Calu3 (cell line): ENCODE measurements at regions not wholly inside any gene's neighbourhood (a gene's known extent, or its start where the extent isn't known, plus 50 kb on each side); places are given as distances from the start of the nearest gene placed in this dataset.
"Not testable (repeated sequence)": the region's sequence is repeated elsewhere in the genome, so short reads cannot be mapped to it uniquely, and the experiment has no call there.

Experiments used
- BruUV-seq: library from RNA; stranded (reverse); fragments of 400-500 nt; replicated peaks from 2 replicates; lab custom pipeline; 2021; lab: Mats Ljungman, UMichigan
- CTCF ChIA-PET: fragments of 300-600 bp; sonication (Branson Sonifier 250); formaldehyde crosslinking; loops from one replicate; lab custom pipeline; 2022; ENCODE audit warnings: antibody characterized with exemption; lab: Charles Lee
- DNase-seq: peaks from one replicate; pipeline ENCODE4 v3.0.0; 2022
- H3K27ac Mint-ChIP-seq: one replicate; pipeline ENCODE4 v1.8.0; 2022; ENCODE audit warnings: mixed read lengths; ENCODE audit not compliant: unreplicated experiment
- H3K27me3 Mint-ChIP-seq: one replicate; pipeline ENCODE4 v1.8.0; 2022; ENCODE audit warnings: mixed read lengths; ENCODE audit not compliant: unreplicated experiment
- H3K36me3 Mint-ChIP-seq: one replicate; pipeline ENCODE4 v1.8.0; 2022; ENCODE audit warnings: mild to moderate bottlenecking, moderate library complexity, mixed read lengths; ENCODE audit not compliant: insufficient read depth, unreplicated experiment
- H3K4me1 Mint-ChIP-seq: one replicate; pipeline ENCODE4 v1.8.0; 2022; ENCODE audit warnings: mild to moderate bottlenecking, low read depth, mixed read lengths; ENCODE audit not compliant: unreplicated experiment
- H3K4me3 Mint-ChIP-seq: one replicate; pipeline ENCODE4 v1.8.0; 2022; ENCODE audit warnings: mild to moderate bottlenecking, low read depth, moderate library complexity, mixed read lengths; ENCODE audit not compliant: unreplicated experiment
- H3K9me3 Mint-ChIP-seq: one replicate; pipeline ENCODE4 v1.8.0; 2022; ENCODE audit warnings: low read depth, mixed read lengths; ENCODE audit not compliant: unreplicated experiment
- intact Hi-C: fragments of 100-400 bp; cut with micrococcal nuclease; formaldehyde crosslinking; loops from one replicate; pipeline ENCODE4 v1.10.0; 2022; ENCODE audit not compliant: unreplicated experiment
- TF ChIP-seq, protein P1 (sequence below): fragments of 200-600 bp; IDR thresholded peaks from one replicate; pipeline ENCODE4 v1.8.0; 2022; ENCODE audit warnings: antibody characterized with exemption; ENCODE audit not compliant: unreplicated experiment

DNA sequence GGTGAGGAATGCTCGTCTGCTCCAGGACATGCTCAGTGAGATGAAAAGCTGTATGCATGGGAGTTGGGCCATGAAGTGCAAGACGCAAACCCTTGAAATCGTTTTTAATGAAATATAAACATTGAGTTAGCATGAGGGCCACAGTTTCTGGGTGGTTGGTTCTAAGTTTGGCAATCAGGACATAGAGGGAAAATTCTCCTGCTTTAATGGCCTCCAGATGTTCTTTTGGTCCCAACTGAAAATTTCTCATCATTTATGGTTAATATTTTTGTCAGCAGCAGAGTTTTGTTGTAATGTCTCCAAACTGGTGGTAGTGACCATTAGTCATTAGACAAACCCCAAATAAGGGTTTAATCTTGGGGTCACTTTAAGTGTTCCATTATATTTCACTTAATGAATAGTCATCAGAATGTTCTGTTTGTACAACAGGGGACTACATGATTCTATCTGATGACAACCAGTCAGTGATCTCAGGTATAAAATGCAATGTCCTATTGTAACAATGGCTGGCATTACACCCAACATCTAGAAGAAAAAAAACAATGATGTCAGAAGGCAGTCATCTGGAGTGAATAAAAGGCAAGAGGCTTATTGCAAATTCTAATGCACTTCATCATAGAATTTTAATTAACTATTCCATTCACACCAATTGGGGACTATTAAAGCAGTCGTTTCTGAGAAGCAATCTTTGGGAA, 197.4 kb downstream of the JCAD start:
- no TSS peak for BruUV-seq
- H3K4me1 Mint-ChIP-seq, result peaks cover 61% of the 10 kb centered on the region
- peaks cover 23% of the 10 kb centered on the region for H3K36me3 Mint-ChIP-seq
- H3K27ac Mint-ChIP-seq, result peak overlapping the region; percentile 86
- CTCF ChIA-PET, result interaction anchor here (0.6 to 1.2 kb wide), 4 partner anchors 87 to 105 kb away, joined by 3 to 4 read pairs (median 3); no protein-coding TSS in a partner anchor
- intact Hi-C loops, result loop anchor here (2.0 kb wide), 2 partner anchors 141 to 201 kb away; no protein-coding TSS in a partner anchor
- no peaks in the 10 kb centered on the region for H3K9me3 Mint-ChIP-seq
- no peaks in the 10 kb centered on the region for H3K27me3 Mint-ChIP-seq
- no peak for DNase-seq
- peak overlapping the region; percentile 14 for H3K4me3 Mint-ChIP-seq
- TF ChIP-seq, protein P1, sequence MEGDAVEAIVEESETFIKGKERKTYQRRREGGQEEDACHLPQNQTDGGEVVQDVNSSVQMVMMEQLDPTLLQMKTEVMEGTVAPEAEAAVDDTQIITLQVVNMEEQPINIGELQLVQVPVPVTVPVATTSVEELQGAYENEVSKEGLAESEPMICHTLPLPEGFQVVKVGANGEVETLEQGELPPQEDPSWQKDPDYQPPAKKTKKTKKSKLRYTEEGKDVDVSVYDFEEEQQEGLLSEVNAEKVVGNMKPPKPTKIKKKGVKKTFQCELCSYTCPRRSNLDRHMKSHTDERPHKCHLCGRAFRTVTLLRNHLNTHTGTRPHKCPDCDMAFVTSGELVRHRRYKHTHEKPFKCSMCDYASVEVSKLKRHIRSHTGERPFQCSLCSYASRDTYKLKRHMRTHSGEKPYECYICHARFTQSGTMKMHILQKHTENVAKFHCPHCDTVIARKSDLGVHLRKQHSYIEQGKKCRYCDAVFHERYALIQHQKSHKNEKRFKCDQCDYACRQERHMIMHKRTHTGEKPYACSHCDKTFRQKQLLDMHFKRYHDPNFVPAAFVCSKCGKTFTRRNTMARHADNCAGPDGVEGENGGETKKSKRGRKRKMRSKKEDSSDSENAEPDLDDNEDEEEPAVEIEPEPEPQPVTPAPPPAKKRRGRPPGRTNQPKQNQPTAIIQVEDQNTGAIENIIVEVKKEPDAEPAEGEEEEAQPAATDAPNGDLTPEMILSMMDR, result no peak

DNA sequence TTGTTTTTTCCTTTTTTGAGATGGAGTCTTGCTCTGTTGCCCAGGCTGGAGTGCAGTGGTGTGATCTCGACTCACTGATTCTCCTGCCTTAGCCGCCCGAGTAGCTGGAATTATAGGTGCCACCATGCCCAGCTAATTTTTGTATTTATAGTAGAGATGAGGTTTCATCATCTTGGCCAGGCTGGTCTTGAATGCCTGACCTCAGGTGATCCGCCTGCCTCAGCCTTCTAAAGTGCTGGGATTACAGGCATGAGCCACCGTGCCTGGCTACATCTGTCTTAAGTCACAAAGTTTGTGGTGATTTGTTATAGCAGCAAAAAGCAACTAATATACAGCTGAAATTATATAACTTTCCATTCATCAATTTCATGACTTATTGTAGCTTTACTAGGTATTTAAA, 198.2 kb downstream of the JCAD start:
- H3K9me3 Mint-ChIP-seq, H3K4me3 Mint-ChIP-seq, H3K27me3 Mint-ChIP-seq, BruUV-seq, intact Hi-C loops, DNase-seq: not testable (repeated sequence)
- CTCF ChIA-PET, result interaction anchor here (0.6 to 1.4 kb wide), 3 partner anchors 104 to 228 kb away, joined by 3 to 4 read pairs (median 3); no protein-coding TSS in a partner anchor
- Mint-ChIP-seq H3K36me3 (peaks cover 20% of the 10 kb centered on the region), H3K27ac (peak overlapping the region; percentile 86), H3K4me1 (peaks cover 56% of the 10 kb centered on the region)

DNA sequence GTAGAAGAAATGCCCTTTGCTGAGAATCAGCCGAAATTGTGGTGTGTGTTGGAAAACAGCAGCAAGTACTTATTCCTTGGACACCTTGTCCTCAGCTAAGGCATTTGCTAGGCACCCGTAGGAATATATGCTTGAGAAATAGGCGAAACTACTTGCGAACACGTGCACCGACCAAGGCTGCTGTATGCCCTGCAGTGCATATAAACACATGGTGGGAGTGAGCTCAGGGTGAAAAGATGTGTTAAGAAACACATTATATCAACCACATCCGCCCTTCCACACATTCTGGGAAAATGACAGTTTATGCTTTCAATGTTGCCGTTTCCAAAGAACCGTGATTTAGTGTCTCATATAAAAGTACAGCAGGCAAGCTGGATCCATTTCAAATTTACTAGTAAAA, 199.2 kb downstream of the JCAD start:
- DNase-seq, result no peak
- TF ChIP-seq, protein P1, result no peak
- intact Hi-C loops, result no loop called here
- CTCF ChIA-PET, result interaction anchor here (0.6 to 1.4 kb wide), 3 partner anchors 138 to 499 kb away, joined by 3 to 6 read pairs (median 4); no protein-coding TSS in a partner anchor
- Mint-ChIP-seq H3K4me1 (peaks cover 52% of the 10 kb centered on the region), H3K4me3 (no peak overlapping the region), H3K36me3 (peaks cover 14% of the 10 kb centered on the region), H3K9me3 (no peaks in the 10 kb centered on the region), H3K27me3 (no peaks in the 10 kb centered on the region), H3K27ac (no peak overlapping the region)
- no TSS peak for BruUV-seq

DNA sequence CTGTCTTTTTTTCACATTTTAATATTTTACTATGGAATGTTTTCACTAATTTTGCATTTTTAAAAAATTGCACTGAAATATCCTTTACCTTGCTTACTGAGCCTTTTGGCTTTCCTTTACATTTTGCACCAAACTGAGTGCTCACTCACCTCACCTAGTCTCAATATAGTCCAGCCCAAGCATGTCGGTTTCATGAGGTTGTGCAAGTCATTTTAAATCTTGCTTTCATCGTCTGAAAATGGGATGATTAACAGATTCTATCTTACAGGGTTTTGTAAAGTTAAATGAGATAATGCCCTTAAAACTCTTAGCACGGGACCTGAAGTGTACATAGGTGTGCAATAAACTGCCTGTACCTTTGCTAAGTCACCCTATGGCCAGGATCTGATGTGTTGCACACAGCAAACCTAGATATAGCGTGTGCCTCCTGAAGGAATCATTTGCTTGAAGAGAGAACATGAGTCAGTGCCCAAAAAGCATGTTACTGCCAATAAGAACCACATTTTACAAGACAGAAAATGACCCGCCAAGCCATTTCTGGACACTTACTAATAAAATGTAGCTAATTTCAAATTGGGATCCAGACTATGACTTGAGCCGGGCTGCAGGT, 199.8 kb downstream of the JCAD start:
- no peaks in the 10 kb centered on the region for H3K27me3 Mint-ChIP-seq
- no peak overlapping the region for H3K27ac Mint-ChIP-seq
- CTCF ChIA-PET, result interaction anchor here (0.7 kb wide), 1 partner anchor 668 kb away, joined by 5 read pairs; no protein-coding TSS in a partner anchor
- intact Hi-C loops, result loop anchor here (5.0 kb wide), 3 partner anchors 57 to 102 kb away; no protein-coding TSS in a partner anchor
- DNase-seq, result no peak
- peaks cover 58% of the 10 kb centered on the region for H3K4me1 Mint-ChIP-seq
- H3K4me3 Mint-ChIP-seq, result no peak overlapping the region
- no TSS peak for BruUV-seq
- H3K36me3 Mint-ChIP-seq, result peaks cover 14% of the 10 kb centered on the region
- TF ChIP-seq, protein P1, result no peak
- H3K9me3 Mint-ChIP-seq, result no peaks in the 10 kb centered on the region
